Ureter (tissue), 1 donor: ENCODE measurements at regions not wholly inside any gene's neighbourhood (a gene's known extent, or its start where the extent isn't known, plus 50 kb on each side); places are given as distances from the start of the nearest gene placed in this dataset.

ENCODE experiments used
- DNase-seq: peaks from one replicate; pipeline ENCODE4 v3.0.0-alpha.2; 2020; ENCODE audit warnings: low spot score
- donor health status: DM: yes; HTN: yes; CAD: no.

GRCh38 chr17:12438212-12438611 is 227.5 kb upstream of the MYOCD start:
- no peak for DNase-seq

- no peak for DNase-seq
Observed at GRCh38 chr17:12438813-12439586, 226.7 kb upstream of the MYOCD start.

- no peak for DNase-seq
Observed at GRCh38 chr17:12445331-12445730, 220.4 kb upstream of the MYOCD start.

GRCh38 chr17:12457493-12457892 is 208.2 kb upstream of the MYOCD start:
- no peak for DNase-seq

- no peak for DNase-seq
Observed at GRCh38 chr17:12459736-12460135, 206.0 kb upstream of the MYOCD start.

- DNase-seq, result no peak
Observed at GRCh38 chr17:12463102-12463501, 202.6 kb upstream of the MYOCD start.

- no peak for DNase-seq
Observed at GRCh38 chr17:12472252-12473173, 193.2 kb upstream of the MYOCD start.

GRCh38 chr17:12478311-12478710 is 187.4 kb upstream of the MYOCD start:
- DNase-seq, result no peak

GRCh38 chr17:12485361-12485906 is 180.3 kb upstream of the MYOCD start:
- DNase-seq, result no peak

GRCh38 chr17:12489325-12489724 is 176.4 kb upstream of the MYOCD start:
- no peak for DNase-seq

- DNase-seq, result no peak
Observed at GRCh38 chr17:12492450-12492849, 173.2 kb upstream of the MYOCD start.

GRCh38 chr17:12505866-12506265 is 159.8 kb upstream of the MYOCD start:
- DNase-seq, result no peak

- no peak for DNase-seq
Observed at GRCh38 chr17:12507026-12507595, 158.6 kb upstream of the MYOCD start.

- no peak for DNase-seq
Observed at GRCh38 chr17:12509801-12510200, 155.9 kb upstream of the MYOCD start.

GRCh38 chr17:12510535-12510934 is 155.2 kb upstream of the MYOCD start:
- no peak for DNase-seq

GRCh38 chr17:12512694-12513355 is 152.9 kb upstream of the MYOCD start:
- no peak for DNase-seq

- DNase-seq, result no peak
Observed at GRCh38 chr17:12514596-12514995, 151.1 kb upstream of the MYOCD start.

- no peak for DNase-seq
Observed at GRCh38 chr17:12519956-12520594, 145.6 kb upstream of the MYOCD start.

- DNase-seq, result no peak
Observed at GRCh38 chr17:12521416-12521815, 144.3 kb upstream of the MYOCD start.

GRCh38 chr17:12522336-12522735 is 143.4 kb upstream of the MYOCD start:
- DNase-seq, result no peak

GRCh38 chr17:12522743-12523183 is 142.9 kb upstream of the MYOCD start:
- DNase-seq, result no peak
